ENCODE measurements at regions not wholly inside any gene's neighbourhood (a gene's known extent, or its start where the extent isn't known, plus 50 kb on each side); places are given as distances from the start of the nearest gene placed in this dataset.

- TF ChIP-seq SIN3A (IDR thresholded peaks at IDR 0.05; ENCODE audit: borderline replicate concordance, insufficient read depth, low read length), result no peak
- TF ChIP-seq POLR2AphosphoS5 (IDR thresholded peaks at IDR 0.05; ENCODE audit: low read depth, low read length), result no peak
- no peak for TF ChIP-seq FOXP2 (optimal IDR thresholded peaks at IDR 0.05; ENCODE audit: borderline replicate concordance, extremely low read depth, extremely low read length, insufficient read depth)
Measured at GRCh38 chr5:104598285-104598684, 1035.7 kb upstream of the NUDT12 start.

All from PFSK-1 (cell line).